GM12872 (cell line): ENCODE measurements at regions not wholly inside any gene's neighbourhood (a gene's known extent, or its start where the extent isn't known, plus 50 kb on each side); places are given as distances from the start of the nearest gene placed in this dataset.

Source experiments
- CTCF ChIP-seq: IDR thresholded peaks from 3 replicates; pipeline ENCODE4 v1.5.1; 2011; ENCODE audit warnings: low read depth, mild to moderate bottlenecking, low read length, moderate library complexity; ENCODE audit not compliant: insufficient read depth

DNA sequence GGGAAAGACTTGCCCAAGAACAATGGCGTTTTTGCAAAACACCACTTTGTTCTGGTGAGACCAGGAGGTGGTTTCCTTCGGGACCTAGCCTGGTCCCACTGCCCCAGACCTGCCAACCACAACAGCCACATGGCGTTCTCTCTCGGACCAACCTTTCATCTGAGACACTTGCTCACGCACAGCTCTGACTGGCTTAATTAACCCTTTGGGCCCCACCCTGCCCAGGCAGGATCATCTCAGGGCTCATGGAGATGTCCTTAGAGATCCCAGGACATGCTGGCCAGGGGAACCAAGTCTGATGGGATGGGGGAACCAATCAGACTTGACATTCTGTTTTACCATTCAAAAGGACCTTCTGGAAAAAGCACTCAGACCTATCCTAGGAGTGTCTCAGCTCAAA lies 97.8 kb upstream of the SLC2A1 start:
- TF ChIP-seq CTCF, result no peak

- TF ChIP-seq CTCF, result no peak
Observed at GRCh38 chr1:43054961-43055360, 96.3 kb upstream of the SLC2A1 start.

DNA sequence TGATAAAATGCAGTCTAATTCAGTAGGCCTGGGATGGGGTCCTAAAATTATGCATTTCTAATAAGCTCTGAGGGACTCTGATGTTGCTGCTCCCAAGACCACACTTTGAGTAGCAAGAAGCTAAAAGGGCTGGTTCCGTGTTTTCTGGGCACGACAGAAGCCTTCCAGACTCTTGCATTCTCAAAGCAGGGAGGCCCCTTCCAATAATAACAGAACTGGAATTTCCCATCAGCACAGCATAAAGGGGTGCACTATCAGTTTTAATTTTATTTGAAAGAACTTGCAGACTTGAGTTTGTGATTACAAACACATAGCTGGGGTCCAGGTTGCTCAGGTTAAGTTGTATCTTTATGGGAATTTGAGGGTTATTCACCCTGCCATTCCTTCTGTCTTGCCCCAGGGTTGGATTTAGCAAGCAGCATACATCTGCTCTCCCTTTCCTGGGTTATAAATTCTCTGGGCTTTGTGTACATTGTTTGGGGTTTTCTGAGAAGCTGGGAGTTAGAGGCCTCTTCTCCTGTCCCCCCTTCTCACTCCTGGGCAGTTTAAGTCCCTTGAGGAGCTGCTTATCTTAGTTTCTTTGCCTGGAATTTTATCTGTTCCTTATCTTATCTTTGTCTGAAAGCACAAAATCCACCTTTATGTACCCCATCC lies 94.2 kb upstream of the SLC2A1 start:
- no peak for TF ChIP-seq CTCF

- TF ChIP-seq CTCF, result no peak
Observed at GRCh38 chr1:43052322-43052721, 93.7 kb upstream of the SLC2A1 start.

DNA sequence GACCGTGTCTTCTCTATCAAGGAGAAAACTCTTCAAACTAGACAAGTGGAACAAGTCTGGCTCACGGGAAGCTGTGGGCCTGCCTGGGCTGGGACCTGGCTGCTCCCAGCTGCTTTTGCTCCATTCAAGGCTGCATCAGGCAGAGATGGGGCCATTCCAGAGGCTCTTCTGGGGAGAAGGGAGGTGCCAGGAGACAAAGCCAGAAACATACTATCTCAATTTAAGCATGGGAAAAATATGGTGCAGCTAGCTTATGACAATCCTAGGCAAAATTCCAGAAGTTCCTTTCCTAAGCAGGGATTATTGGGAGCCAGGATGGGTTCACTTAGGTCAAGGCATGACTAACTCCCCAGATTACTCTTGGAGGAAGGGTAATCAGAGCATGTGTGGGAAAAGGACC lies 90.8 kb upstream of the SLC2A1 start:
- no peak for TF ChIP-seq CTCF

- TF ChIP-seq CTCF, result no peak
Observed at GRCh38 chr1:43048601-43049011, 89.9 kb upstream of the SLC2A1 start.

- no peak for TF ChIP-seq CTCF
Observed at GRCh38 chr1:43047135-43047534, 88.5 kb upstream of the SLC2A1 start.
